ENCODE measurements at regions not wholly inside any gene's neighbourhood (a gene's known extent, or its start where the extent isn't known, plus 50 kb on each side); places are given as distances from the start of the nearest gene placed in this dataset.

- no peak for TF ChIP-seq EZH2 (IDR thresholded peaks at IDR 0.05; ENCODE audit: insufficient read depth, poor library complexity, severe bottlenecking)
- no peak for TF ChIP-seq EZH2phosphoT487 (IDR thresholded peaks at IDR 0.05; ENCODE audit: insufficient read depth, low read depth)
Observed at GRCh38 chr4:162403932-162404331, 240.1 kb upstream of the FSTL5 start.
